ENCODE measurements at regions not wholly inside any gene's neighbourhood (a gene's known extent, or its start where the extent isn't known, plus 50 kb on each side); places are given as distances from the start of the nearest gene placed in this dataset.

- H3K4me2 ChIP-seq (ENCODE audit: low read depth, low read length) = no peak overlapping the region
- no peaks in the 10 kb centered on the region for H4K20me1 ChIP-seq (ENCODE audit: insufficient read depth, low read length)
- intact Hi-C loops (cut with micrococcal nuclease) = no loop called here
- H2AFZ ChIP-seq (replicated peaks; ENCODE audit: low read length, poor library complexity) = no peak overlapping the region
- in situ Hi-C loops (cut with MboI; ENCODE audit: low sequenced_read_pairs) = no loop called here
- no peak for TF ChIP-seq FOS (IDR thresholded peaks at IDR 0.05; ENCODE audit: low read depth, low read length)
- TF ChIP-seq CHD1 (IDR thresholded peaks at IDR 0.05; ENCODE audit: low read depth, low read length) = no peak
- TF ChIP-seq, protein P1, sequence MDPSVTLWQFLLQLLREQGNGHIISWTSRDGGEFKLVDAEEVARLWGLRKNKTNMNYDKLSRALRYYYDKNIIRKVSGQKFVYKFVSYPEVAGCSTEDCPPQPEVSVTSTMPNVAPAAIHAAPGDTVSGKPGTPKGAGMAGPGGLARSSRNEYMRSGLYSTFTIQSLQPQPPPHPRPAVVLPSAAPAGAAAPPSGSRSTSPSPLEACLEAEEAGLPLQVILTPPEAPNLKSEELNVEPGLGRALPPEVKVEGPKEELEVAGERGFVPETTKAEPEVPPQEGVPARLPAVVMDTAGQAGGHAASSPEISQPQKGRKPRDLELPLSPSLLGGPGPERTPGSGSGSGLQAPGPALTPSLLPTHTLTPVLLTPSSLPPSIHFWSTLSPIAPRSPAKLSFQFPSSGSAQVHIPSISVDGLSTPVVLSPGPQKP (IDR thresholded peaks at IDR 0.05; ENCODE audit: borderline replicate concordance, low read depth, low read length) = no peak
- no peak for TF ChIP-seq NFE2L2 (IDR thresholded peaks at IDR 0.05; ENCODE audit: low read depth, low read length)
- TF ChIP-seq RCOR1 (IDR thresholded peaks at IDR 0.05; ENCODE audit: insufficient replicate concordance, low read length) = no peak
- no peak for TF ChIP-seq SMC3 (IDR thresholded peaks at IDR 0.05; ENCODE audit: low read depth, low read length)
- no peak for TF ChIP-seq POLR2A (IDR thresholded peaks at IDR 0.05; ENCODE audit: low read depth, low read length)
- TF ChIP-seq, protein P2, sequence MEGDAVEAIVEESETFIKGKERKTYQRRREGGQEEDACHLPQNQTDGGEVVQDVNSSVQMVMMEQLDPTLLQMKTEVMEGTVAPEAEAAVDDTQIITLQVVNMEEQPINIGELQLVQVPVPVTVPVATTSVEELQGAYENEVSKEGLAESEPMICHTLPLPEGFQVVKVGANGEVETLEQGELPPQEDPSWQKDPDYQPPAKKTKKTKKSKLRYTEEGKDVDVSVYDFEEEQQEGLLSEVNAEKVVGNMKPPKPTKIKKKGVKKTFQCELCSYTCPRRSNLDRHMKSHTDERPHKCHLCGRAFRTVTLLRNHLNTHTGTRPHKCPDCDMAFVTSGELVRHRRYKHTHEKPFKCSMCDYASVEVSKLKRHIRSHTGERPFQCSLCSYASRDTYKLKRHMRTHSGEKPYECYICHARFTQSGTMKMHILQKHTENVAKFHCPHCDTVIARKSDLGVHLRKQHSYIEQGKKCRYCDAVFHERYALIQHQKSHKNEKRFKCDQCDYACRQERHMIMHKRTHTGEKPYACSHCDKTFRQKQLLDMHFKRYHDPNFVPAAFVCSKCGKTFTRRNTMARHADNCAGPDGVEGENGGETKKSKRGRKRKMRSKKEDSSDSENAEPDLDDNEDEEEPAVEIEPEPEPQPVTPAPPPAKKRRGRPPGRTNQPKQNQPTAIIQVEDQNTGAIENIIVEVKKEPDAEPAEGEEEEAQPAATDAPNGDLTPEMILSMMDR (conservative IDR thresholded peaks at IDR 0.05; ENCODE audit: low read depth, low read length) = no peak
- TF ChIP-seq BHLHE40 (IDR thresholded peaks at IDR 0.05; ENCODE audit: low read depth, low read length) = no peak
- no peak for TF ChIP-seq MAZ (IDR thresholded peaks at IDR 0.05; ENCODE audit: borderline replicate concordance, low read depth, low read length)
- no peak for TF ChIP-seq USF2 (IDR thresholded peaks at IDR 0.05; ENCODE audit: low read depth, low read length)
- no peak for TF ChIP-seq MXI1 (IDR thresholded peaks at IDR 0.05; ENCODE audit: borderline replicate concordance, low read depth, low read length)
- H2BK5ac ChIP-seq (ENCODE audit: low read depth, low read length, poor library complexity, severe bottlenecking) = no peak overlapping the region
- no peak overlapping the region for H2AK5ac ChIP-seq (ENCODE audit: low read depth, low read length)
- no peak overlapping the region for H4K91ac ChIP-seq (ENCODE audit: insufficient read depth, low read depth, low read length)
- no peak overlapping the region for H4K5ac ChIP-seq (ENCODE audit: low read depth, low read length)
- no peaks in the 10 kb centered on the region for H3K9me1 ChIP-seq (ENCODE audit: insufficient read depth, low read length)
- ATAC-seq (ENCODE audit: low read depth) (no peak), DNase-seq (no peak)
- H3K14ac ChIP-seq (replicated peaks; ENCODE audit: low read depth, low read length) = no peak overlapping the region
- no TSS peak for BruUV-seq (replicated peaks)
- H2BK120ac ChIP-seq (ENCODE audit: low read depth, low read length) = no peak overlapping the region
- no peaks in the 10 kb centered on the region for H3K36me3 ChIP-seq (ENCODE audit: control insufficient read depth, insufficient read depth, low read length)
- no peak overlapping the region for H4K8ac ChIP-seq (ENCODE audit: low read depth in 2 of 2, low read length in 2 of 2)
- H3K4me1 ChIP-seq (ENCODE audit: control insufficient read depth, insufficient read depth, low read length) = no peaks in the 10 kb centered on the region
- H3K27ac ChIP-seq (ENCODE audit: insufficient read depth, low read length) = no peak overlapping the region
- H2AK9ac ChIP-seq (replicated peaks; ENCODE audit: low read depth, low read length, poor library complexity) = no peak overlapping the region
- H3K56ac ChIP-seq (ENCODE audit: extremely low read depth, insufficient read depth, low read length) = no peak overlapping the region
- H3K9me3 ChIP-seq (ENCODE audit: control insufficient read depth, insufficient read depth, low read length) = no peaks in the 10 kb centered on the region
- POLR2A ChIA-PET (ENCODE audit: unreplicated experiment) = no interaction called here
- H3K4ac ChIP-seq (ENCODE audit: low read depth, low read length) = no peak overlapping the region
- H3K18ac ChIP-seq (ENCODE audit: low read depth, low read length) = no peak overlapping the region
- no peak overlapping the region for H3K23ac ChIP-seq (ENCODE audit: low read depth, low read length)
- H2BK15ac ChIP-seq (ENCODE audit: low read depth, low read length) = no peak overlapping the region
- CTCF ChIA-PET = no interaction called here
- dilution Hi-C loops (cut with HindIII; ENCODE audit: low sequenced_read_pairs, unreplicated experiment) = no loop called here
- no peak overlapping the region for H3K9ac ChIP-seq (ENCODE audit: low read depth, low read length)
- H3K79me1 ChIP-seq (ENCODE audit: low read depth in 1 of 2, low read length in 2 of 2) = no peaks in the 10 kb centered on the region
- H3K4me3 ChIP-seq (ENCODE audit: insufficient read depth, low read depth, low read length) = no peak overlapping the region
- H3K27me3 ChIP-seq (ENCODE audit: control insufficient read depth, insufficient read depth, low read length) = no peaks in the 10 kb centered on the region
- H2BK20ac ChIP-seq (ENCODE audit: low read depth, low read length) = no peak overlapping the region
These were observed 349.8 kb upstream of the PLET1 start for GRCh38 chr11:112610494-112610893.
